ENCODE measurements at regions not wholly inside any gene's neighbourhood (a gene's known extent, or its start where the extent isn't known, plus 50 kb on each side); places are given as distances from the start of the nearest gene placed in this dataset.
A peak's percentile ranks its signal among the peaks of the same experiment; 100 is the strongest.

GRCh38 chr11:76298255-76298654 lies 82.7 kb downstream of the THAP12 start:
- DNase-seq (ENCODE audit: low read depth in 3 of 3, low spot score in 1 of 3), result no peak

- no peak for DNase-seq (ENCODE audit: low read depth in 3 of 3, low spot score in 1 of 3)
Measured at GRCh38 chr11:76296731-76297542, 84.0 kb downstream of the THAP12 start.

- DNase-seq (ENCODE audit: low read depth in 3 of 3, low spot score in 1 of 3), result no peak
Measured at GRCh38 chr11:76293189-76293631, 86.9 kb upstream of the WNT11 start.

GRCh38 chr11:76292583-76293188 lies 86.4 kb upstream of the WNT11 start:
- no peak for DNase-seq (ENCODE audit: low read depth in 3 of 3, low spot score in 1 of 3)

GRCh38 chr11:76291576-76292526 lies 85.5 kb upstream of the WNT11 start:
- DNase-seq (ENCODE audit: low read depth in 3 of 3, low spot score in 1 of 3), result no peak

- peak in 1 of 3 donors; percentile 3 for DNase-seq (ENCODE audit: low read depth in 3 of 3, low spot score in 1 of 3)
Measured at GRCh38 chr11:76288166-76288980, 82.1 kb upstream of the WNT11 start.

- no peak for DNase-seq (ENCODE audit: low read depth in 3 of 3, low spot score in 1 of 3)
Measured at GRCh38 chr11:76287227-76287626, 80.9 kb upstream of the WNT11 start.

GRCh38 chr11:76285397-76286104 lies 79.2 kb upstream of the WNT11 start:
- DNase-seq (ENCODE audit: low read depth in 3 of 3, low spot score in 1 of 3), result no peak

GRCh38 chr11:76284161-76284560 lies 77.9 kb upstream of the WNT11 start:
- DNase-seq (ENCODE audit: low read depth in 3 of 3, low spot score in 1 of 3), result no peak

GRCh38 chr11:76282811-76283595 lies 76.7 kb upstream of the WNT11 start:
- no peak for DNase-seq (ENCODE audit: low read depth in 3 of 3, low spot score in 1 of 3)

- DNase-seq (ENCODE audit: low read depth in 3 of 3, low spot score in 1 of 3), result no peak
Measured at GRCh38 chr11:76282172-76282571, 75.9 kb upstream of the WNT11 start.

- no peak for DNase-seq (ENCODE audit: low read depth in 3 of 3, low spot score in 1 of 3)
Measured at GRCh38 chr11:76281558-76281906, 75.2 kb upstream of the WNT11 start.

- DNase-seq (ENCODE audit: low read depth in 3 of 3, low spot score in 1 of 3), result no peak
Measured at GRCh38 chr11:76280882-76281557, 74.7 kb upstream of the WNT11 start.

- no peak for DNase-seq (ENCODE audit: low read depth in 3 of 3, low spot score in 1 of 3)
Measured at GRCh38 chr11:76280151-76280881, 74.0 kb upstream of the WNT11 start.

GRCh38 chr11:76279646-76280045 lies 73.3 kb upstream of the WNT11 start:
- DNase-seq (ENCODE audit: low read depth in 3 of 3, low spot score in 1 of 3), result no peak

- no peak for DNase-seq (ENCODE audit: low read depth in 3 of 3, low spot score in 1 of 3)
Measured at GRCh38 chr11:76279038-76279437, 72.7 kb upstream of the WNT11 start.

GRCh38 chr11:76278526-76278925 lies 72.2 kb upstream of the WNT11 start:
- no peak for DNase-seq (ENCODE audit: low read depth in 3 of 3, low spot score in 1 of 3)
